OCI-LY1 (cell line): ENCODE measurements at regions not wholly inside any gene's neighbourhood (a gene's known extent, or its start where the extent isn't known, plus 50 kb on each side); places are given as distances from the start of the nearest gene placed in this dataset.

Experiments
- EZH2 ChIP-seq: fragments of 200-600 bp; sonication (generic), shearing (Covaris generic); IDR thresholded peaks from 2 replicates; pipeline ENCODE4 v1.8.0; 2017; ENCODE audit warnings: borderline replicate concordance, mixed run types, mild to moderate bottlenecking, antibody characterized with exemption, low read length, moderate library complexity, mixed read lengths
- TF ChIP-seq, protein P1 (sequence below): fragments of 200-600 bp; sonication (generic), shearing (Covaris generic); IDR thresholded peaks from 2 replicates; pipeline ENCODE4 v1.5.1; 2017; ENCODE audit warnings: mild to moderate bottlenecking, antibody characterized with exemption, low read length, moderate library complexity, mixed read lengths

DNA sequence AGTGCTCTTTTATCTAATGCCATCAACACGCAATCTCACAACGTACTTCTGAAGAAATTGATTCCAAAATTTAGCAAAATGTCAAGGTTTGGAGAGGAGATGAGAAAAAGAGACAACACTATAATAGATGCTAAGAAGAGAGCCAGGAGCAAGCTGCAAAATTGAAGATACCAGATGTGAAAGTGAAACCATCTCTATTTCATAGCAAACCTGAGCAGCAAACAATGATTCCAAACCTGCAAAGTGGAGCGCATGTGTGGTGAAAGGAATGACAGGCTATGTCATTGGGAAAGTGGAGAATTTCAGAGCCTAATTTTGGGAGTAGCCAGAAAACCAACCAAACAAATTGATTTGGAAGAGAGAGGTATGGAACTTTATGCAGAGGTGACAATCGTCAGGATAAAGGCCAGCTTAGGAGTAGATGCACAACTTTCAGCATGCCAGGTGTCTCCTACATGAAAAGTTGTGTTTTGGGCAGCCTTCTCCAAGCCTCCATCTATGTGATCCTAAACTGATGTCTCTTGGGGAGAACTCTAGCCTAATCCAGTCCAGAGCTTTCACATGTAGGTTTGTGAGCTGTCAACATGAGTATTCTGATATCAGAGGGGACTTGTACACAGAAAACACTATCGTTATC, 158.4 kb upstream of the FNDC3A start:
- TF ChIP-seq, protein P1, sequence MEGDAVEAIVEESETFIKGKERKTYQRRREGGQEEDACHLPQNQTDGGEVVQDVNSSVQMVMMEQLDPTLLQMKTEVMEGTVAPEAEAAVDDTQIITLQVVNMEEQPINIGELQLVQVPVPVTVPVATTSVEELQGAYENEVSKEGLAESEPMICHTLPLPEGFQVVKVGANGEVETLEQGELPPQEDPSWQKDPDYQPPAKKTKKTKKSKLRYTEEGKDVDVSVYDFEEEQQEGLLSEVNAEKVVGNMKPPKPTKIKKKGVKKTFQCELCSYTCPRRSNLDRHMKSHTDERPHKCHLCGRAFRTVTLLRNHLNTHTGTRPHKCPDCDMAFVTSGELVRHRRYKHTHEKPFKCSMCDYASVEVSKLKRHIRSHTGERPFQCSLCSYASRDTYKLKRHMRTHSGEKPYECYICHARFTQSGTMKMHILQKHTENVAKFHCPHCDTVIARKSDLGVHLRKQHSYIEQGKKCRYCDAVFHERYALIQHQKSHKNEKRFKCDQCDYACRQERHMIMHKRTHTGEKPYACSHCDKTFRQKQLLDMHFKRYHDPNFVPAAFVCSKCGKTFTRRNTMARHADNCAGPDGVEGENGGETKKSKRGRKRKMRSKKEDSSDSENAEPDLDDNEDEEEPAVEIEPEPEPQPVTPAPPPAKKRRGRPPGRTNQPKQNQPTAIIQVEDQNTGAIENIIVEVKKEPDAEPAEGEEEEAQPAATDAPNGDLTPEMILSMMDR = no peak
- no peak for TF ChIP-seq EZH2
